GM21723 (cell line): ENCODE measurements at regions not wholly inside any gene's neighbourhood (a gene's known extent, or its start where the extent isn't known, plus 50 kb on each side); places are given as distances from the start of the nearest gene placed in this dataset.
"Not testable (repeated sequence)": the region's sequence is repeated elsewhere in the genome, so short reads cannot be mapped to it uniquely, and the experiment has no call there.

Source experiments
- ATAC-seq: cut with Tn5 transposase; IDR thresholded peaks from one replicate; pipeline ENCODE4 v1.9.1; 2021; ENCODE audit warnings: mild to moderate bottlenecking, moderate library complexity; ENCODE audit not compliant: unreplicated experiment

- no peak for ATAC-seq
Measured at GRCh38 chr3:84666468-84666867, 292.3 kb upstream of the CADM2 start.

GRCh38 chr3:84679211-84679610, 279.6 kb upstream of the CADM2 start:
- no peak for ATAC-seq

- ATAC-seq = no peak
Measured at GRCh38 chr3:84680700-84681099, 278.1 kb upstream of the CADM2 start.

GRCh38 chr3:84683493-84683892, 275.3 kb upstream of the CADM2 start:
- ATAC-seq = no peak

GRCh38 chr3:84685467-84685866, 273.3 kb upstream of the CADM2 start:
- ATAC-seq = no peak

- no peak for ATAC-seq
Measured at GRCh38 chr3:84692261-84692660, 266.5 kb upstream of the CADM2 start.

DNA sequence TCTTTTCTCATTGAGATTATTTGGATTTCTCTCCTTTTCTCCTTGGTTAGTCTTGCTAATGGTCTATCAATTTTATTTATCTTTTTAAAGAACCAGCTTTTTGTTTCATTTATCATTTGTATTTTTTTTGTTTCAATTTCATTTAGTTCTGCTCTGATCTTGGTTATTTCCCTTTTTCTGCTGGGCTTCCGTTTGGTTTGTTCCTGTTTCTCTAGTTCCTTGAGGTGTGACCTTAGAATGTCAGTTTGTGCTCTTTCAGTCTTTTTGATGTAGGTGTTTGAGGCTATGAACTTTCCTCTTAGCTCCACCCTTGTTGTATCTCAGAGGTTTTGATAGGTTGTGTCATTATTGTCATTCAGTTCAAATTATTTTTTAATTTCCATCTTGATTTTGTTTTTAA, 248.5 kb upstream of the CADM2 start:
- ATAC-seq = not testable (repeated sequence)

GRCh38 chr3:84717894-84718293, 240.9 kb upstream of the CADM2 start:
- no peak for ATAC-seq

DNA sequence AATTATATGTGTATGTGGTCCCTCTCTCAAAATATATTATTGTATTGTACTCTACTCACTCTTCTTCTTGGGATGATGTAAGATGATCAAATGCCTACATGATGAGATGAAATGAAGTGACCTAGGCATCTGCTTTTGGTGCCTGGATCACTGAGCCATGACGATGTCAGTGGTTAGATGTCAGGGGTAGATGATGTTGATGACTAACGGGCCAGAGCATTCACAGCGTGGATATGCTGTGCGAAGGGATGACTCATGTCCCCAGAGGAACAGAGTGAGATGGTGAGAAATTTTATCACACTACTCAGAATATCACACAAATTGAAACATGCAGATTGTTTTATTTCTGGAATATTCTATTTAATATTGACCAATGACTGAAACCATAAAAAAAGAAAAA, 233.9 kb upstream of the CADM2 start:
- no peak for ATAC-seq

GRCh38 chr3:84727616-84728015, 231.2 kb upstream of the CADM2 start:
- no peak for ATAC-seq

DNA sequence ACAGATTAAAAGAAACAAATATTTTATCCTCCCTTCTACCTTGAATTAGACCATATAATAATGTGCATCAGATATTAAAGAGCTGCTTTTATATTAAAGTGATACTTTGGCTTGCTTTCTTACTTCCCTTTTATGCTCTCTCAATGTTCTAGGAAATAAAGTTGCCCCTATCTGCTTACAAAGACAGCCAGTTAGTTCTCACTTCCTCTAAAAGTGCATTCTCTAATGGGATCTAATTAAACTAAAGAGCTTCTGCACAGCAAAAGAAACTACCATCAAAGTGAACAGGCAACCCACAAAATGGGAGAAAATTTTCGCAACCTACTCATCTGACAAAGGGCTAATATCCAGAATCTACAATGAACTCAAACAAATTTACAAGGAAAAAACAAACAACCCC, 224.1 kb upstream of the CADM2 start:
- ATAC-seq = not testable (repeated sequence)

DNA sequence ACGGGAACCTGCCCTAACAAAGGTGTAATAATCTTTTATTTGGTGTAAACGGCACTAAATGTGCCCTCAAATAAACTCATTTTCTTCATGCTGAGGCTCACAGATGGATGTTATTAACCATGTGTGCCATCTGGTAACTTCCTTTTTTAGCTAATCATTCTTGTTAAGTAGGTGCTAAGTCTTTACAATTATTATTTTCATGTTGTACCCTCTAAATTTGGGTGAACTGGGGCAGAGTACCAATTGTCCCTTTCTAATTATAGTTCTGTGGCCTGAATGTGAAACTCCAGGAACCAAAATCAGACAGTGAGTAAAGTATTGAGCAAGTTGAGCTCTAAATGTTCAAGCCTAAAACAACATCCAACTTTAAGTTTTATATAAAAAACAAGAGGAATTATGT, 220.7 kb upstream of the CADM2 start:
- ATAC-seq = no peak

DNA sequence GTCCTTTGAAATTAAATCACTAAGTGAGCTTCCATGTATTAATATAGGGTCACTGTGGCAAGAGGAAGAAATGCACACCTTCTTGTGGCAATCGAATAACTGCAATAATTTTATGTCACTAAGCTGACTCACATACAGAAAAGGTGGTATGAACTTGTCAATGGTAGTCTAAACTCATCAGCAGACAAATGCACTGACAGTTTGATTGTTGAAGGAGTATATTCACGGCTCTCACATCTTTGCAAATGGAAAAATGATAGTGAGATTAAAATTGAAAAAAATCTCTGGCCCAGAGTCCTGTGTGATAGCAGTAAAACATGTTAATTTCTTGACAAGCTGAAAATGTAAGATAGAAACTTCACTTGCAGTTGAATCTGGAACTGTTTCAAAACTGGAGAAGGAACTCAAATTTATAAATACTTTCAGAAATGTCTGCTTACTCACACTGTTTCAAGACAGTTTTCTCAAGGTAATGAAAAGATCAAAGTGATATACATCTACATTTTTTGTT, 215.8 kb upstream of the CADM2 start:
- no peak for ATAC-seq

- no peak for ATAC-seq
Measured at GRCh38 chr3:84744130-84744529, 214.7 kb upstream of the CADM2 start.

GRCh38 chr3:84755860-84756259, 202.9 kb upstream of the CADM2 start:
- ATAC-seq = no peak

DNA sequence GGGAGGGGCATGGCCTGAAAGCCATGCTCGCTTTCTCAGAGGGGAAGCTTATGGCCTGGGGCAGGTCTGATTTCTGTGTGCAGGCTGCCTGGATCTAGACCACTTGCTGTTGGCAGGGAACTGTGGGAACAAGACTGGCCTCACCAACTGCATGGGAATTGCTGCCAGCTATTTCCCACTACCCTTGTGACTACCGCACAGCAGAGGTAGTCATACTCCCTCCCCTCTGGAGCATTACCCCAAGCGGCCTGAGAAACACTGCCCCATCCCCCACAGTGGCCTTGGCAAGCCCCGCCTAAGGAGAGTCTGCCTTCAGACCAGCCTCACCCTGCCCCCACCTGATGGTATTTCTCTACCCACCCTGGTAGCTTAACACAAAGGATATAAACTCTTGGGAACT, 199.4 kb upstream of the CADM2 start:
- ATAC-seq = no peak

- no peak for ATAC-seq
Measured at GRCh38 chr3:84772841-84773240, 185.9 kb upstream of the CADM2 start.

DNA sequence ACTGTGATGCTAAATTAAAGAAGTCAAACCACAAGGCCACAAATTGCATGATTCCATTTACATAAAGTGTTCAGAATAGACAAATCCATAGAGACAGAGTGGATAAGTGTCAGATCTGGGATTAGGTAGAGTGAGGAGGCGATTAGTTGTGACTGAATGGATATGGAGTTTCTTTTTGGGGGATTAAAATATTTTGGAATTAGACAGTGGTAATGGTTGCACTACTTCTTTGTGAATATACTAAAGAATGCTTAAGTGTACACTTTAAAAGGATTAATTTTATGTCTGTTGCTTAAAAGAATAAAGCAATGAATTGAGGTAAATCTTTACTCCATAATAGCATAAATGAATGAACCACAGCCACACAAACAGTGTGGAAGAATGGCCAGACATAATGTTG, 175.5 kb upstream of the CADM2 start:
- ATAC-seq = no peak

DNA sequence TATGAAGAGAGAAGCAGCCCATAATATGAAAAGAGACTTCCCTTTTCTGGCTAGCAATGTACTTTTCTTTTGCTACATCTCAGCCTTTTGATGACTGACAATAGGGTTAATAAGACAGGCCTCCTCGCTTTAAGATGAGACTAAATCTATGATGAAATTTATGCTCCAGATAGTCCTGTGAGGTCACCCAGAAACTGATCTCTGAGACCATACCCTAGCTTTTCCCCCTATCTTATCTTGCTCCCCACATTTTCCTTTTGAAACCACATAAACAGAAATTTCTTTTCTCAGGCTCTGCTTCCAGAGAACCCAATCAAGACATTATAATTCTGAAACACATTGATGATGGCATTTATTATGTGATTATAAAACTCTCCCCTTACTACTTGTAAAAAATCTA, 168.8 kb upstream of the CADM2 start:
- ATAC-seq = no peak

GRCh38 chr3:84806958-84807357, 151.8 kb upstream of the CADM2 start:
- no peak for ATAC-seq

DNA sequence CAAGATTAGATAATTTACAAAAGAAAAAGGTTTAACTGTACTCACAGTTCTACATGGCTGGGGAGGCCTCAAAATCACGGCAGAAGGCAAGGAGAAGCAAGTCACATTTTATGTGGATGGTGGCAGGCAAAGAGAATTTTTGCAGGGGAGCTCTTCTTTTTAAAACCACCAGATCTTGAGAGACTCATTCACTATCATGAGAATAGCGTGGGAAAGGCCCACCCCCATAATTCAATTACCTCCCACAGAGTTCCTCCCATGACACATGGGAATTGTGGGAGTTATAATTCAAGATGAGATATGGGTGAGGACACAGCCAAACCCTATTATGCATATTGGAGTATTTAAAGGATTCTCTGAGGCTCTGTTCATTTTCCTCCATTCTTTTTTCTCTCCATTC, 138.7 kb upstream of the CADM2 start:
- no peak for ATAC-seq

DNA sequence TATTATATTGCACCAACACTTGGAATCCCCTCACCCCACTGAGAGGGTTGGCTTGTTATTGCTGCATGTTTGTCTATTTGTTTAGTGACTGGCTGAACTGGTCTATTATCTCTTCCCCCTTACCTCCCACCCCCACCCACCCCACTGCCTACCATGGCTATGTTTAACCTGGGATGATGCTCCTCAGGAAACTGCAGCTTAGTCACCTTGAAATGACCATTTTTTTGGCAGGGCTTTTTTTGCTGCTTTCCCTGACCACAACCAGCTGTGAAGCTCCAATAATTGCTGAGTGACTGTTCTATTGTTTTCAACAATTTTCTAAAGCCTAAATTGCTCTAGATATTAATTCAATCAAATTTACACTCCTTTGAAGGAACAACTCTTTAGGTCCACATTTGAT, 137.9 kb upstream of the CADM2 start:
- ATAC-seq = no peak

DNA sequence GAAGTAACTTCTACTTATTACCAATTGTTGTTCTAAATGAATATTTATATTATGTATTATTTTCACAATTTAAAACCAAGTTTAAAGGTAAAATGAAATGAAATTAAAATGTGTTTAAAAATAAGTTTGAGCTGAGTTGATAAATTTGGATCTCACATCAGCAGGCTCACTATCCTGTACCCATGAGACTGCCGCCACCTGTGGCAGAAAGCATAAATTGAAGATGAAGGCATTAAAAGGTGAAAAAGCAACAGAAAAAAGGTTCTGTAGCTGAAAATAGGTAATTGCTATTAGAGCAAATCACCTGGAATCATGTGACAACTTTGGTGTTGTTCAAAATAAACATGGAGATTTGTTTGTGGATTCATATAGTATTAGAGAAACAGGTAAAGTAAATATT, 133.0 kb upstream of the CADM2 start:
- ATAC-seq = no peak

DNA sequence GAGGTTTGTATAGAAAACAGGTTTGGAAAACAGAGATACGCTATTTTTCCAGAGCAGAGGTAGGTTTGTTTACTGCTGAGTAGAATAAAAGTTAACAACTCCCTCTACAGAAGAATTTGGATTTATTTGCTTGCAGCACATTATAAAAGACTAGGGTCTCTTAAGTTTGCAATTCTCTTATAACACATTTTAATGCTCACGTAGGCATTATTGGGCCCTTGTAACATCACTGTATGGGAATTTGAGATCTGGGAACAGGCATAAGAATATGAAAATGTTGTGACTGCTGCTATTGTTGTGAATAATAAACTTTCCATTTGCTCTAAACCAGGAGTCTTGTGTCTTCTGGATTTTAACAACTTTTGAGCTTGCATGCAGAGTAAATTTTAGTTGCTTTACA, 128.3 kb upstream of the CADM2 start:
- ATAC-seq = no peak
